Endothelial cell of umbilical vein (primary cell): ENCODE measurements at regions not wholly inside any gene's neighbourhood (a gene's known extent, or its start where the extent isn't known, plus 50 kb on each side); places are given as distances from the start of the nearest gene placed in this dataset.

Experiments
- BruUV-seq: library from RNA; stranded (reverse); fragments of 400-500 nt; replicated peaks from 2 replicates; lab custom pipeline; 2021; lab: Mats Ljungman, UMichigan
- CTCF ChIA-PET: fragments of 300-600, 350-600 bp; sonication (Branson Sonifier 250); formaldehyde crosslinking; loops from one replicate; lab custom pipeline; 2021; ENCODE audit warnings: antibody characterized with exemption, inconsistent platforms; lab: Charles Lee
- POLR2A ChIA-PET: fragments of 300-600, 350-600 bp; sonication (Branson Sonifier 250); formaldehyde crosslinking; loops from one replicate; lab custom pipeline; 2021; ENCODE audit warnings: antibody characterized with exemption, inconsistent platforms; lab: Charles Lee
- DNase-seq: peaks from one replicate; pipeline ENCODE4 v3.0.0-alpha.2; 2011; ENCODE audit warnings: low read depth, low spot score
- FAIRE-seq: peaks from 2 replicates; lab custom pipeline; 2011; peaks lifted over from hg19 to GRCh38; lab: Jason Lieb, UNC
- H2AFZ ChIP-seq: 2 replicates; pipeline ENCODE4 v1.6.0; 2012; ENCODE audit warnings: low read depth, low read length, control low read depth, inconsistent platforms
- H3K27ac ChIP-seq: 2 replicates; pipeline ENCODE4 v1.5.1; 2011; ENCODE audit warnings: low read depth, mild to moderate bottlenecking, control low read depth, low read length, moderate library complexity; ENCODE audit not compliant: insufficient read depth
- H3K27me3 ChIP-seq, 2 experiments: 2 replicates each; pipeline versions ENCODE4 v1.6.0 to v1.6.1; 2011; ENCODE audit warnings: low read length in 2 of 2, mixed read lengths in 1 of 2; ENCODE audit not compliant: control insufficient read depth in 2 of 2, insufficient read depth in 2 of 2
- H3K36me3 ChIP-seq, 2 experiments: 2 replicates in 1 of 2; 3 replicates in 1 of 2; pipeline ENCODE4 v1.5.1; 2011; ENCODE audit warnings: low read length in 2 of 2, mild to moderate bottlenecking in 1 of 2, moderate library complexity in 1 of 2; ENCODE audit not compliant: control insufficient read depth in 2 of 2, insufficient read depth in 2 of 2; ENCODE audit errors: extremely low read depth in 1 of 2
- H3K4me1 ChIP-seq: 3 replicates; pipeline ENCODE4 v1.5.1; 2011; ENCODE audit warnings: mild to moderate bottlenecking, low read length; ENCODE audit not compliant: control insufficient read depth, insufficient read depth; ENCODE audit errors: extremely low read depth
- H3K4me2 ChIP-seq: 2 replicates; pipeline ENCODE4 v1.6.1; 2011; ENCODE audit warnings: low read length, control low read depth, mixed read lengths; ENCODE audit not compliant: insufficient read depth
- H3K4me3 ChIP-seq, 3 experiments: fragments of 200-600 bp in 1 of 3; sonication (generic), shearing (Covaris generic) in 1 of 3; replicated peaks in 1 of 3; 2 replicates each; pipeline ENCODE4 v1.5.1; 2011 to 2016; ENCODE audit warnings: control low read depth in 3 of 3, low read length in 3 of 3, mild to moderate bottlenecking in 2 of 3, inconsistent platforms in 1 of 3, low read depth in 1 of 3, moderate library complexity in 1 of 3; ENCODE audit not compliant: insufficient read depth in 1 of 3
- H3K79me2 ChIP-seq: 2 replicates; pipeline ENCODE4 v1.6.0; 2012; ENCODE audit warnings: low read length, inconsistent platforms; ENCODE audit not compliant: control insufficient read depth, insufficient read depth
- H3K9ac ChIP-seq: replicated peaks from 2 replicates; pipeline ENCODE3; 2011; ENCODE audit warnings: low read length, control low read depth; ENCODE audit not compliant: insufficient read depth; ENCODE audit errors: extremely low read depth
- H3K9me1 ChIP-seq: replicated peaks from 3 replicates; pipeline ENCODE4 v1.6.0; 2011; ENCODE audit warnings: mild to moderate bottlenecking, low read length; ENCODE audit not compliant: control insufficient read depth, insufficient read depth; ENCODE audit errors: extremely low read depth
- H3K9me3 ChIP-seq: replicated peaks from 2 replicates; pipeline ENCODE4 v1.5.1; 2012; ENCODE audit warnings: low read length, inconsistent platforms; ENCODE audit not compliant: control insufficient read depth, insufficient read depth
- H4K20me1 ChIP-seq: replicated peaks from 2 replicates; pipeline ENCODE3; 2011; ENCODE audit warnings: mild to moderate bottlenecking, low read length; ENCODE audit not compliant: control insufficient read depth, insufficient read depth; ENCODE audit errors: extremely low read depth
- EZH2 ChIP-seq: IDR thresholded peaks from 2 replicates; pipeline ENCODE4 v1.6.1; 2012; ENCODE audit warnings: borderline replicate concordance, low read depth, mild to moderate bottlenecking, moderate library complexity, low read length, inconsistent platforms; ENCODE audit not compliant: severe bottlenecking
- FOS ChIP-seq: IDR thresholded peaks from 2 replicates; pipeline ENCODE4 v1.6.1; 2011; ENCODE audit warnings: mild to moderate bottlenecking, low read length, moderate library complexity, borderline replicate concordance; ENCODE audit not compliant: insufficient read depth
- GATA2 ChIP-seq: IDR thresholded peaks from 2 replicates; pipeline ENCODE4 v1.7.0; 2011; ENCODE audit warnings: low read depth, mild to moderate bottlenecking, moderate library complexity, mixed read lengths, low read length; ENCODE audit not compliant: insufficient read length, insufficient read depth
- JUN ChIP-seq: IDR thresholded peaks from 2 replicates; pipeline ENCODE4 v1.6.1; 2011; ENCODE audit warnings: borderline replicate concordance, low read depth; ENCODE audit not compliant: insufficient read length, insufficient read depth
- POLR2A ChIP-seq: IDR thresholded peaks from 2 replicates; pipeline ENCODE4 v1.6.1; 2012; ENCODE audit warnings: low read depth, mild to moderate bottlenecking, control low read depth, low read length
- POLR2AphosphoS5 ChIP-seq: IDR thresholded peaks from 2 replicates; pipeline ENCODE4 v1.6.1; 2012; ENCODE audit warnings: low read depth, mild to moderate bottlenecking, control low read depth, low read length, moderate library complexity; ENCODE audit not compliant: insufficient read depth
- dilution Hi-C: fragments of 300-500 bp; cut with MboI; formaldehyde crosslinking; loops from one replicate; pipeline ENCODE4 v1.15.0; 2019; ENCODE audit warnings: low sequenced_read_pairs; ENCODE audit not compliant: extremely low pct_ligation_motif_present
- intact Hi-C: fragments of 100-400 bp; cut with micrococcal nuclease; formaldehyde crosslinking; loops from one replicate; pipeline ENCODE4 v1.10.0; 2022
- TF ChIP-seq, protein P1 (sequence below): IDR thresholded peaks from 2 replicates; pipeline ENCODE4 v1.6.1; 2011; ENCODE audit not compliant: insufficient read depth, insufficient read length
- TF ChIP-seq, protein P2 (sequence below), 2 donors: IDR thresholded peaks; 1 replicate in 1 of 2; 2 replicates in 1 of 2; pipeline ENCODE4 v1.5.1; 2011; ENCODE audit warnings: low read length in 2 of 2, mild to moderate bottlenecking in 2 of 2, moderate library complexity in 2 of 2, control low read depth in 1 of 2, inconsistent platforms in 1 of 2, low read depth in 1 of 2; ENCODE audit not compliant: insufficient read depth in 1 of 2; ENCODE audit errors: extremely low read depth in 1 of 2

DNA sequence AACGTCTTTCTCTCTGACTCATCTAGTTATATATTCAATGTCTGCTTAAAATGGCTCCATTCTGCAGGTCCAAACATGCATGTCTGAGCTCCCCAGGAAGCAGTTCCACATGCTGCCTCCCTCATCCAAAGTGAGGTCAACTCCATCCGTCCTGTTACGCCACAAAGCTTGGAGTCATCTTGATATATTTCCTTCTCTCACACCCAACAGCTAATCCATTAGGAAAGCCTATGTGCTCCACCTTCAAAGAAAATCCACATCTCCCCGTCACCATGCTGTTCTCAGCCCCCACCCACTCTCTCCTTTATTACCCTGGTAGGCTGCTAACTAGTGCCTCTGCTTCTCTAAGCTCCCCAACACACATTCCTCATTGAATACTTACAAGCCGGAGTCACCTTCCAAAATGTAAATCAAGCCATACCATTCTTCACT, 130.2 kb upstream of the SYNDIG1 start:
- intact Hi-C loops = no loop called here
- TF ChIP-seq POLR2AphosphoS5 (no peak), EZH2 (no peak), JUN (no peak)
- TF ChIP-seq, protein P1, sequence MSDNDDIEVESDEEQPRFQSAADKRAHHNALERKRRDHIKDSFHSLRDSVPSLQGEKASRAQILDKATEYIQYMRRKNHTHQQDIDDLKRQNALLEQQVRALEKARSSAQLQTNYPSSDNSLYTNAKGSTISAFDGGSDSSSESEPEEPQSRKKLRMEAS = no peak
- TF ChIP-seq, protein P2, sequence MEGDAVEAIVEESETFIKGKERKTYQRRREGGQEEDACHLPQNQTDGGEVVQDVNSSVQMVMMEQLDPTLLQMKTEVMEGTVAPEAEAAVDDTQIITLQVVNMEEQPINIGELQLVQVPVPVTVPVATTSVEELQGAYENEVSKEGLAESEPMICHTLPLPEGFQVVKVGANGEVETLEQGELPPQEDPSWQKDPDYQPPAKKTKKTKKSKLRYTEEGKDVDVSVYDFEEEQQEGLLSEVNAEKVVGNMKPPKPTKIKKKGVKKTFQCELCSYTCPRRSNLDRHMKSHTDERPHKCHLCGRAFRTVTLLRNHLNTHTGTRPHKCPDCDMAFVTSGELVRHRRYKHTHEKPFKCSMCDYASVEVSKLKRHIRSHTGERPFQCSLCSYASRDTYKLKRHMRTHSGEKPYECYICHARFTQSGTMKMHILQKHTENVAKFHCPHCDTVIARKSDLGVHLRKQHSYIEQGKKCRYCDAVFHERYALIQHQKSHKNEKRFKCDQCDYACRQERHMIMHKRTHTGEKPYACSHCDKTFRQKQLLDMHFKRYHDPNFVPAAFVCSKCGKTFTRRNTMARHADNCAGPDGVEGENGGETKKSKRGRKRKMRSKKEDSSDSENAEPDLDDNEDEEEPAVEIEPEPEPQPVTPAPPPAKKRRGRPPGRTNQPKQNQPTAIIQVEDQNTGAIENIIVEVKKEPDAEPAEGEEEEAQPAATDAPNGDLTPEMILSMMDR (IDR thresholded peaks at IDR 0.05; ENCODE audit: extremely low read depth in 1 of 2, insufficient read depth in 1 of 2, low read depth in 1 of 2, low read length in 2 of 2) = no peak
- H3K4me1 ChIP-seq = no peaks in the 10 kb centered on the region
- H3K4me2 ChIP-seq = no peak overlapping the region
- CTCF ChIA-PET = no interaction called here
- H3K9me1 ChIP-seq = no peaks in the 10 kb centered on the region
- no TSS peak for BruUV-seq
- no peaks in the 10 kb centered on the region for H3K9me3 ChIP-seq
- DNase-seq (no peak), FAIRE-seq (no peak)
- H3K36me3 ChIP-seq = no peaks in the 10 kb centered on the region
- no peak overlapping the region for H3K9ac ChIP-seq
- H4K20me1 ChIP-seq = no peaks in the 10 kb centered on the region
- POLR2A ChIA-PET = no interaction called here
- H3K79me2 ChIP-seq = no peaks in the 10 kb centered on the region
- no peak overlapping the region for H3K27ac ChIP-seq
- dilution Hi-C loops = no loop called here
- H3K27me3 ChIP-seq = no peaks in the 10 kb centered on the region
- no peak overlapping the region for H3K4me3 ChIP-seq
- no peak overlapping the region for H2AFZ ChIP-seq

- H2AFZ ChIP-seq = no peak overlapping the region
- H3K27me3 ChIP-seq = no peaks in the 10 kb centered on the region
- no peaks in the 10 kb centered on the region for H3K9me1 ChIP-seq
- ChIA-PET POLR2A (no interaction called here), CTCF (no interaction called here)
- H3K4me3 ChIP-seq = no peak overlapping the region
- no peak overlapping the region for H3K4me2 ChIP-seq
- TF ChIP-seq, protein P2 (IDR thresholded peaks at IDR 0.05; ENCODE audit: extremely low read depth in 1 of 2, insufficient read depth in 1 of 2, low read depth in 1 of 2, low read length in 2 of 2) = no peak
- TF ChIP-seq POLR2AphosphoS5 (no peak), FOS (no peak), GATA2 (no peak), POLR2A (no peak)
- TF ChIP-seq, protein P1 = no peak
- no peaks in the 10 kb centered on the region for H3K4me1 ChIP-seq
- dilution Hi-C loops (no loop called here), intact Hi-C loops (no loop called here)
- no peak for DNase-seq
- H4K20me1 ChIP-seq = no peaks in the 10 kb centered on the region
- no peaks in the 10 kb centered on the region for H3K79me2 ChIP-seq
- H3K9ac ChIP-seq = no peak overlapping the region
- H3K36me3 ChIP-seq = no peaks in the 10 kb centered on the region
- FAIRE-seq = no peak
- H3K27ac ChIP-seq = no peak overlapping the region
- no TSS peak for BruUV-seq
- no peaks in the 10 kb centered on the region for H3K9me3 ChIP-seq
Observed at GRCh38 chr20:24337551-24337950, 131.9 kb upstream of the SYNDIG1 start.
